Hepatocyte (in vitro differentiated cells): ENCODE measurements at regions not wholly inside any gene's neighbourhood (a gene's known extent, or its start where the extent isn't known, plus 50 kb on each side); places are given as distances from the start of the nearest gene placed in this dataset.

Experiments
- DNase-seq: peaks from one replicate; pipeline ENCODE4 v3.0.0-alpha.2; 2016; ENCODE audit warnings: low spot score
- H2AFZ ChIP-seq: fragments of 200-600 bp; sonication (generic); 2 replicates; pipeline ENCODE4 v1.6.0; 2016; ENCODE audit warnings: antibody characterized with exemption, mild to moderate bottlenecking
- H3K27ac ChIP-seq: fragments of 200-600 bp; sonication (generic); 2 replicates; pipeline ENCODE4 v1.5.1; 2016; ENCODE audit warnings: mild to moderate bottlenecking
- H3K27me3 ChIP-seq: fragments of 200-600 bp; sonication (generic); 2 replicates; pipeline ENCODE4 v1.6.1; 2016
- H3K36me3 ChIP-seq: fragments of 200-600 bp; sonication (generic); replicated peaks from 2 replicates; pipeline ENCODE4 v1.5.1; 2016; ENCODE audit warnings: low read depth; ENCODE audit not compliant: insufficient read depth
- H3K4me1 ChIP-seq: fragments of 200-600 bp; sonication (generic); 2 replicates; pipeline ENCODE4 v1.5.1; 2016; ENCODE audit warnings: mild to moderate bottlenecking, moderate library complexity; ENCODE audit not compliant: insufficient read depth
- H3K4me2 ChIP-seq: fragments of 200-600 bp; sonication (generic); 2 replicates; pipeline ENCODE4 v1.6.0; 2016
- H3K4me3 ChIP-seq: fragments of 200-600 bp; sonication (generic); 2 replicates; pipeline ENCODE4 v1.5.1; 2016; ENCODE audit warnings: mild to moderate bottlenecking
- H3K79me2 ChIP-seq: fragments of 200-600 bp; sonication (generic); 2 replicates; pipeline ENCODE4 v1.6.0; 2017; ENCODE audit warnings: mild to moderate bottlenecking
- H3K9me2 ChIP-seq: fragments of 200-600 bp; sonication (generic); replicated peaks from 2 replicates; pipeline ENCODE4 v1.6.0; 2017; ENCODE audit warnings: mild to moderate bottlenecking; ENCODE audit not compliant: insufficient read depth
- H3K9me3 ChIP-seq: fragments of 200-600 bp; sonication (generic); 2 replicates; pipeline ENCODE4 v1.5.1; 2016; ENCODE audit warnings: low read depth, mild to moderate bottlenecking
- H4K20me1 ChIP-seq: fragments of 200-600 bp; sonication (generic); 2 replicates; pipeline ENCODE4 v1.6.0; 2016; ENCODE audit warnings: mild to moderate bottlenecking; ENCODE audit not compliant: insufficient read depth, poor library complexity, severe bottlenecking
- EZH2 ChIP-seq: fragments of 200-600 bp; sonication (generic); IDR thresholded peaks from 2 replicates; pipeline ENCODE4 v1.6.1; 2016; ENCODE audit warnings: antibody characterized with exemption, mild to moderate bottlenecking, borderline replicate concordance
- EZH2phosphoT487 ChIP-seq: fragments of 200-600 bp; sonication (generic); IDR thresholded peaks from one replicate; pipeline ENCODE4 v1.6.1; 2018; ENCODE audit warnings: antibody characterized with exemption, mild to moderate bottlenecking, low read depth, moderate library complexity; ENCODE audit not compliant: unreplicated experiment, severe bottlenecking
- WGBS: methylation state at CpG from one replicate; pipeline ENCODE4 v1.1.6; 2016; ENCODE audit warnings: low lambda C conversion rate; ENCODE audit errors: missing lambda C conversion rate; 5-methylcytosine and 5-hydroxymethylcytosine counted together
- TF ChIP-seq, protein P1 (sequence below): fragments of 200-600 bp; sonication (generic); IDR thresholded peaks from 2 replicates; pipeline ENCODE4 v1.5.1; 2016; ENCODE audit warnings: antibody characterized with exemption, mild to moderate bottlenecking; ENCODE audit not compliant: poor library complexity

DNA sequence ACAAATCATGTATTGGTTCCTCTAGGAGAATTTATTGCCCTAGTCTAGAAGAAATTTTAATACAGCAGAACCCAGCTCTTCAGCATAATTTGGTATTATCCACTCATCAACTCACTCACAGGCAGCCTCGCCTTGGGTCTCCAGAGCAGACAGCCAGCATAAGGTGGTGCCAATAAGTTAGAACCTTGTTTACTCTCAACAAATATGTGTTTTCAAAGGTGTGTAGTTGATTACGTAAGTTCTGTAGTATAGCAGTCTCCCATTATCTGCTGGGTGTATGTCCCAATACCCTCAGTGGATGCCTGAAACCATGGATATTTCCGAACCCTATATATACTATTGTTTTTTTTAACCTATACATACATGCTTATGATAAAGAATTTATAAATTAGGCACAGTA, 522.5 kb upstream of the LRRN3 start:
- Histone ChIP-seq H3K27me3 (no peaks in the 10 kb centered on the region), H3K4me3 (no peak overlapping the region), H3K4me1 (peaks cover 5% of the 10 kb centered on the region), H3K9me3 (no peaks in the 10 kb centered on the region), H3K9me2 (no peaks in the 10 kb centered on the region), H3K36me3 (no peaks in the 10 kb centered on the region), H3K79me2 (no peaks in the 10 kb centered on the region), H3K27ac (no peak overlapping the region), H2AFZ (no peak overlapping the region), H3K4me2 (no peak overlapping the region), H4K20me1 (no peaks in the 10 kb centered on the region)
- WGBS: 76% methylated on average over 3 of the region's 3 CpGs
- no peak for DNase-seq
- TF ChIP-seq, protein P1, sequence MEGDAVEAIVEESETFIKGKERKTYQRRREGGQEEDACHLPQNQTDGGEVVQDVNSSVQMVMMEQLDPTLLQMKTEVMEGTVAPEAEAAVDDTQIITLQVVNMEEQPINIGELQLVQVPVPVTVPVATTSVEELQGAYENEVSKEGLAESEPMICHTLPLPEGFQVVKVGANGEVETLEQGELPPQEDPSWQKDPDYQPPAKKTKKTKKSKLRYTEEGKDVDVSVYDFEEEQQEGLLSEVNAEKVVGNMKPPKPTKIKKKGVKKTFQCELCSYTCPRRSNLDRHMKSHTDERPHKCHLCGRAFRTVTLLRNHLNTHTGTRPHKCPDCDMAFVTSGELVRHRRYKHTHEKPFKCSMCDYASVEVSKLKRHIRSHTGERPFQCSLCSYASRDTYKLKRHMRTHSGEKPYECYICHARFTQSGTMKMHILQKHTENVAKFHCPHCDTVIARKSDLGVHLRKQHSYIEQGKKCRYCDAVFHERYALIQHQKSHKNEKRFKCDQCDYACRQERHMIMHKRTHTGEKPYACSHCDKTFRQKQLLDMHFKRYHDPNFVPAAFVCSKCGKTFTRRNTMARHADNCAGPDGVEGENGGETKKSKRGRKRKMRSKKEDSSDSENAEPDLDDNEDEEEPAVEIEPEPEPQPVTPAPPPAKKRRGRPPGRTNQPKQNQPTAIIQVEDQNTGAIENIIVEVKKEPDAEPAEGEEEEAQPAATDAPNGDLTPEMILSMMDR: no peak

DNA sequence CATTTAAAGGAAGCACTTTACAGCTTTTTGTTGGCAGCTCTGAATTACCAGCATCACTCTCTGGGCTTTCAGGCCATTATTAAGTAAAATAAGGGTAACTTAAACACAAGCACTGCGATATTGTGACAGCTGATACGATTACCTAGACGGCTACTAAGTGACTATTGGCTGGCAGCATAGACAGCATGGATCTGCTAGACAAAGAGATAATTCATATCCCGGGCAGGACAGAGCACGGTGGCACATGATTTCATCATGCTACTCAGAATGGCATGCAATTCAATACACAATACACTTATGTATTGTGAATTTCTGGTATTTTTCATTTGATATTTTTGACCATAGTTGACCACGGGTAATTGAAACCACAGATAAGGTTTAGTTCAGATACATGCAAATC, 522.0 kb upstream of the LRRN3 start:
- no peaks in the 10 kb centered on the region for H3K9me3 ChIP-seq
- WGBS: 90% methylated on average over 6 of the region's 6 CpGs
- H3K36me3 ChIP-seq: no peaks in the 10 kb centered on the region
- H2AFZ ChIP-seq: no peak overlapping the region
- TF ChIP-seq EZH2phosphoT487 (no peak), EZH2 (no peak)
- TF ChIP-seq, protein P1: no peak
- no peaks in the 10 kb centered on the region for H3K27me3 ChIP-seq
- H3K4me1 ChIP-seq: peaks cover 5% of the 10 kb centered on the region
- no peaks in the 10 kb centered on the region for H3K79me2 ChIP-seq
- no peak overlapping the region for H3K4me3 ChIP-seq
- no peak for DNase-seq
- H4K20me1 ChIP-seq: no peaks in the 10 kb centered on the region
- no peak overlapping the region for H3K4me2 ChIP-seq
- no peaks in the 10 kb centered on the region for H3K9me2 ChIP-seq
- H3K27ac ChIP-seq: no peak overlapping the region

DNA sequence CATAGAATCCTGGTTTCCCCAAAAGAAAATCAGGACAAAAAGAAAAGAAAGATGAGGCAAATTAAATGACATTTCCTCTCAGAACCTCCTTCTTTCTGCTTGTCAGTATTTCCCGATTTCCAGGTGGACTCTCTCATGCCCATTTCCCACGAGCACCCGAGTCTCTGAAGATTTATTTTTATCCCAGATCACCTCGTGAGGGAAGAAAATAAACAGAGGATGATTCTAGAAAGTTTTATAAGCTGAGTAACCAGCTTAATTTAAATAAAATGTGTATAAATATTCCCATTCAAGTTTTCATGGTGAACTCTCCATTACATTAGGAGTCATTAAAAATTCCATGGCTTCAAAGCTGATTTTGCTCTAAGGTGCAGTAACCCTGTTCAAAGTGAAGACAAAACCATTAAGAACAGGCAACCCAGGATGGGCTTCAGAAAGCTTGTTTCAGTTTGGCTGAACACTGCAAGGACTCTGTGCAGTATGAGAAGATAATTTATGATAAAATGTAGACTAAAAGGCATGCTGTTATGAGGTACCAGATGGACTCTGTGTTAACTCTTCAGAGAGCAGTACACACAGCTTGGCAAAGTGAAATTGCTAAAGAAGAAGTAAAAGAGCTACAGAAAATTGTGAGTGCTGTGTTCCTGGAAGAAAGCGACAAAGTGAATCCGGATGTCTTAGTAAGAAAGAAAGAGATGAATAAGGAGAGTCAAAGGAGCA, 521.3 kb upstream of the LRRN3 start:
- Histone ChIP-seq H3K27me3 (no peaks in the 10 kb centered on the region), H3K9me2 (no peaks in the 10 kb centered on the region), H3K9me3 (no peaks in the 10 kb centered on the region), H3K36me3 (no peaks in the 10 kb centered on the region), H3K4me3 (no peak overlapping the region), H3K79me2 (no peaks in the 10 kb centered on the region), H3K4me1 (peaks cover 5% of the 10 kb centered on the region), H3K4me2 (peak overlapping the region; percentile 28), H4K20me1 (no peaks in the 10 kb centered on the region), H2AFZ (no peak overlapping the region), H3K27ac (no peak overlapping the region)
- TF ChIP-seq EZH2 (no peak), EZH2phosphoT487 (no peak)
- TF ChIP-seq, protein P1: no peak
- 69% methylated on average over 6 of the region's 6 CpGs for WGBS
- DNase-seq: no peak
